MM.1S (cell line): ENCODE measurements at regions not wholly inside any gene's neighbourhood (a gene's known extent, or its start where the extent isn't known, plus 50 kb on each side); places are given as distances from the start of the nearest gene placed in this dataset.
"Not testable (repeated sequence)": the region's sequence is repeated elsewhere in the genome, so short reads cannot be mapped to it uniquely, and the experiment has no call there.

ENCODE experiments used
- DNase-seq: peaks from one replicate; pipeline ENCODE4 v3.0.0-alpha.2; 2015
- H2AFZ ChIP-seq: fragments of 300-600 bp; sonication (generic); 2 replicates; pipeline ENCODE4 v1.6.0; 2016; ENCODE audit warnings: antibody characterized with exemption, low read length
- H3F3A ChIP-seq: fragments of 300-600 bp; sonication (generic); 2 replicates; pipeline ENCODE4 v1.6.1; 2016; ENCODE audit warnings: mild to moderate bottlenecking, antibody characterized with exemption, low read length, moderate library complexity, mixed read lengths; ENCODE audit not compliant: insufficient read depth
- H3K27ac ChIP-seq: fragments of 300-600 bp; sonication (generic); 2 replicates; pipeline ENCODE4 v1.5.1; 2016; ENCODE audit warnings: mild to moderate bottlenecking, low read length
- H3K27me3 ChIP-seq: fragments of 300-600 bp; sonication (generic); replicated peaks from 2 replicates; pipeline ENCODE4 v1.6.0; 2016; ENCODE audit warnings: low read length; ENCODE audit not compliant: insufficient read depth
- H3K36me3 ChIP-seq: fragments of 300-600 bp; sonication (generic); replicated peaks from 2 replicates; pipeline ENCODE4 v1.6.1; 2016; ENCODE audit warnings: mild to moderate bottlenecking, low read length, mixed read lengths; ENCODE audit not compliant: insufficient read depth
- H3K4me1 ChIP-seq: fragments of 300-600 bp; sonication (generic); 2 replicates; pipeline ENCODE4 v1.6.1; 2016; ENCODE audit warnings: low read length, mixed read lengths
- H3K4me2 ChIP-seq: fragments of 300-600 bp; sonication (generic); 2 replicates; pipeline ENCODE4 v1.6.0; 2016; ENCODE audit warnings: low read depth, low read length
- H3K4me3 ChIP-seq: fragments of 300-600 bp; sonication (generic); 2 replicates; pipeline ENCODE4 v1.5.1; 2016; ENCODE audit warnings: low read length, mixed read lengths
- H3K79me2 ChIP-seq: fragments of 300-600 bp; sonication (generic); 2 replicates; pipeline ENCODE4 v1.6.1; 2016; ENCODE audit warnings: mixed run types, low read length, mixed read lengths
- H3K9ac ChIP-seq: fragments of 300-600 bp; sonication (generic); 2 replicates; pipeline ENCODE4 v1.6.1; 2016; ENCODE audit warnings: low read length, mixed read lengths
- H3K9me2 ChIP-seq: fragments of 300-600 bp; sonication (generic); replicated peaks from 2 replicates; pipeline ENCODE4 v1.6.1; 2016; ENCODE audit warnings: mild to moderate bottlenecking, low read length, mixed read lengths; ENCODE audit not compliant: insufficient read depth
- H3K9me3 ChIP-seq: fragments of 300-600 bp; sonication (generic); replicated peaks from 2 replicates; pipeline ENCODE4 v1.6.1; 2016; ENCODE audit warnings: mild to moderate bottlenecking, low read length, mixed read lengths; ENCODE audit not compliant: insufficient read depth
- H4K20me1 ChIP-seq: fragments of 300-600 bp; sonication (generic); 2 replicates; pipeline ENCODE4 v1.6.1; 2016; ENCODE audit warnings: mild to moderate bottlenecking, low read length, moderate library complexity, mixed read lengths; ENCODE audit not compliant: insufficient read depth
- CTCF ChIP-seq: fragments of 300-600 bp; sonication (generic); IDR thresholded peaks from 2 replicates; pipeline ENCODE4 v1.5.1; 2016; ENCODE audit warnings: antibody characterized with exemption, low read length, mixed read lengths
- EZH2 ChIP-seq: fragments of 300-600 bp; sonication (generic); optimal IDR thresholded peaks from 2 replicates; pipeline ENCODE3; 2017; ENCODE audit warnings: low read depth, mild to moderate bottlenecking, antibody characterized with exemption, low read length, mixed read lengths
- EZH2phosphoT487 ChIP-seq: fragments of 300-600 bp; sonication (generic); IDR thresholded peaks from 2 replicates; pipeline ENCODE4 v1.6.1; 2018; ENCODE audit warnings: antibody characterized with exemption, low read length

GRCh38 chr6:82488403-82488802 lies 124.8 kb downstream of the TPBG start:
- Histone ChIP-seq H3K79me2 (no peaks in the 10 kb centered on the region), H2AFZ (no peak overlapping the region), H3K9me2 (no peaks in the 10 kb centered on the region), H3K4me2 (no peak overlapping the region), H4K20me1 (no peaks in the 10 kb centered on the region), H3K4me1 (no peaks in the 10 kb centered on the region), H3K27me3 (no peaks in the 10 kb centered on the region), H3K36me3 (no peaks in the 10 kb centered on the region), H3K27ac (no peak overlapping the region), H3K9me3 (no peaks in the 10 kb centered on the region), H3K9ac (no peak overlapping the region), H3K4me3 (no peak overlapping the region), H3F3A (no peaks in the 10 kb centered on the region)
- no peak for DNase-seq
- TF ChIP-seq CTCF (no peak), EZH2phosphoT487 (no peak), EZH2 (no peak)

- Histone ChIP-seq H3K9me2 (no peaks in the 10 kb centered on the region), H3K79me2 (no peaks in the 10 kb centered on the region), H3K36me3 (no peaks in the 10 kb centered on the region), H3K27me3 (no peaks in the 10 kb centered on the region), H3K4me1 (no peaks in the 10 kb centered on the region), H2AFZ (no peak overlapping the region), H3F3A (no peaks in the 10 kb centered on the region), H3K27ac (no peak overlapping the region), H3K9me3 (no peaks in the 10 kb centered on the region), H4K20me1 (no peaks in the 10 kb centered on the region), H3K4me3 (no peak overlapping the region), H3K9ac (no peak overlapping the region), H3K4me2 (no peak overlapping the region)
- DNase-seq, result no peak
- TF ChIP-seq EZH2, result no peak
These were observed 128.5 kb downstream of the TPBG start for GRCh38 chr6:82492134-82492533.

- Histone ChIP-seq H3K9me3 (no peaks in the 10 kb centered on the region), H3K4me1 (no peaks in the 10 kb centered on the region), H3K9me2 (no peaks in the 10 kb centered on the region), H3K4me3 (no peak overlapping the region), H3K4me2 (no peak overlapping the region), H3K27ac (no peak overlapping the region), H3K9ac (no peak overlapping the region), H3K27me3 (no peaks in the 10 kb centered on the region), H3K36me3 (no peaks in the 10 kb centered on the region), H4K20me1 (no peaks in the 10 kb centered on the region), H2AFZ (no peak overlapping the region), H3F3A (no peaks in the 10 kb centered on the region), H3K79me2 (no peaks in the 10 kb centered on the region)
- TF ChIP-seq CTCF (no peak), EZH2 (no peak), EZH2phosphoT487 (no peak)
- no peak for DNase-seq
These were observed 129.8 kb downstream of the TPBG start for GRCh38 chr6:82493467-82493866.

DNA sequence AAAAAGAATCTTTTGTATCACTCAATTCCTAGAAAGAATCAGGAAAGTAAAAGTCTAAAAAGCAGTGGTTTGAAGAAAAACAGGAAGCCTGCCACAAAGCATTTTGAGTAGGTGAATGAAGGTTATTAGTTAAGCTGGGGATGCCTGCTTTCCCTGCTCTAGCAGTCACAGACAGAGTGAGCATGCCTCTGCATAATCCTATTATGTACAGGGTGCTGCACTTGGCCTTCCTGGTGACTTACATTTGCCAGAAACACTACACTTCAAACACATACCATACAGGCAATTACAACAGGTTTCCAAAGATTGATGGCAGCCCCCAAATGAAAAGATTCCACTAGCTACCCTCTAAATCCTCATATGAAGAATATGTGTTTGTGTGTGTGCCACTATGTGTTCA lies 130.8 kb downstream of the TPBG start:
- no peaks in the 10 kb centered on the region for H3K9me3 ChIP-seq
- no peak for TF ChIP-seq CTCF
- no peak for TF ChIP-seq EZH2
- no peak for TF ChIP-seq EZH2phosphoT487
- no peaks in the 10 kb centered on the region for H3K27me3 ChIP-seq
- no peaks in the 10 kb centered on the region for H3K79me2 ChIP-seq
- no peak for DNase-seq
- no peaks in the 10 kb centered on the region for H3K4me1 ChIP-seq
- no peak overlapping the region for H3K4me2 ChIP-seq
- H3K36me3 ChIP-seq, result no peaks in the 10 kb centered on the region
- H4K20me1 ChIP-seq, result no peaks in the 10 kb centered on the region
- H2AFZ ChIP-seq, result no peak overlapping the region
- H3K9ac ChIP-seq, result no peak overlapping the region
- H3F3A ChIP-seq, result no peaks in the 10 kb centered on the region
- no peak overlapping the region for H3K27ac ChIP-seq
- no peaks in the 10 kb centered on the region for H3K9me2 ChIP-seq
- H3K4me3 ChIP-seq, result no peak overlapping the region

DNA sequence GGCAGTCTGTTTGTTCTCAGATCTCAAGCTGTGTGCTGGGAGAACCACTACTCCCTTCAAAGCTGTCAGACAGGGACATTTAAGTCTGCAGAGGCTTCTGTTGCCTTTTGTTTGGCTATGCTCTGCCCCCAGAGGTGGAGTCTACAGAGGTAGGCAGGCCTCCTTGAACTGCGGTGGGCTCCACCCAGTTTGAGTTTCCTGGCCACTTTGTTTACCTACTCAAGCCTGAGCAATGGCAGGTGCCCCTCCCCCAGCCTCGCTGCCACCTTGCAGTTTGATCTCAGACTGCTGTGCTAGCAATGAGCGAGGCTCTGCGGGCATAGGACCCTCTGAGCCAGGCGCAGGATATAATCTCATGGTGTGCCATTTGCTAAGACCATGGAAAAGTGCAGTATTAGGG lies 138.3 kb downstream of the TPBG start:
- H3F3A ChIP-seq, H3K4me2 ChIP-seq, DNase-seq, H3K36me3 ChIP-seq, H3K9me3 ChIP-seq, H3K9me2 ChIP-seq, H4K20me1 ChIP-seq, H3K9ac ChIP-seq, H3K27ac ChIP-seq, H2AFZ ChIP-seq, H3K4me1 ChIP-seq, H3K4me3 ChIP-seq, H3K79me2 ChIP-seq, H3K27me3 ChIP-seq: not testable (repeated sequence)
